ENCODE measurements at regions not wholly inside any gene's neighbourhood (a gene's known extent, or its start where the extent isn't known, plus 50 kb on each side); places are given as distances from the start of the nearest gene placed in this dataset.

GRCh38 chr9:118478752-118479151 lies 774.5 kb downstream of the TLR4 start:
- H3K27ac Mint-ChIP-seq: no peak overlapping the region
- CTCF ChIA-PET: no interaction called here
- ATAC-seq (replicated peaks in 1 of 4): no peak
- H3K27me3 Mint-ChIP-seq: no peaks in the 10 kb centered on the region
- H3K36me3 Mint-ChIP-seq: no peaks in the 10 kb centered on the region
- POLR2A ChIA-PET: no interaction called here
- Histone ChIP-seq H3K4me1 (ENCODE audit: control insufficient read depth in 1 of 2, extremely low read depth in 1 of 2, insufficient read depth in 2 of 2, low read length in 2 of 2) (no peaks in the 10 kb centered on the region), H3K27me3 (replicated peaks in 1 of 2; ENCODE audit: control insufficient read depth in 2 of 2, extremely low read depth in 1 of 2, insufficient read depth in 2 of 2, low read length in 1 of 2) (no peaks in the 10 kb centered on the region), H3K4me3 (ENCODE audit: control insufficient read depth in 1 of 2, extremely low read depth in 1 of 2, low read length in 1 of 2) (no peak overlapping the region), H3K27ac (ENCODE audit: low read length) (no peak overlapping the region), H3K36me3 (ENCODE audit: control insufficient read depth in 2 of 2, extremely low read depth in 1 of 2, insufficient read depth in 1 of 2, low read length in 1 of 2) (no peaks in the 10 kb centered on the region), H3K9me3 (no peaks in the 10 kb centered on the region)
- no peak for DNase-seq
- no peak overlapping the region for H3K4me3 Mint-ChIP-seq
- H3K4me1 Mint-ChIP-seq: no peaks in the 10 kb centered on the region
- no CpG with 5 or more reads among the region's 1 CpG for WGBS (ENCODE audit: insufficient coverage)
- H3K9me3 Mint-ChIP-seq: peaks cover 0 to 9% (median 4%) of the 10 kb centered on the region in 3 donors

- ATAC-seq (replicated peaks in 1 of 4) (no peak), DNase-seq (no peak)
- Histone ChIP-seq H3K36me3 (ENCODE audit: control insufficient read depth in 2 of 2, extremely low read depth in 1 of 2, insufficient read depth in 1 of 2, low read length in 1 of 2) (no peaks in the 10 kb centered on the region), H3K27me3 (replicated peaks in 1 of 2; ENCODE audit: control insufficient read depth in 2 of 2, extremely low read depth in 1 of 2, insufficient read depth in 2 of 2, low read length in 1 of 2) (no peaks in the 10 kb centered on the region), H3K4me1 (ENCODE audit: control insufficient read depth in 1 of 2, extremely low read depth in 1 of 2, insufficient read depth in 2 of 2, low read length in 2 of 2) (no peaks in the 10 kb centered on the region), H3K27ac (ENCODE audit: low read length) (no peak overlapping the region), H3K4me3 (ENCODE audit: control insufficient read depth in 1 of 2, extremely low read depth in 1 of 2, low read length in 1 of 2) (no peak overlapping the region), H3K9me3 (no peaks in the 10 kb centered on the region)
- Mint-ChIP-seq H3K27me3 (no peaks in the 10 kb centered on the region), H3K27ac (no peak overlapping the region), H3K4me3 (no peak overlapping the region), H3K9me3 (peaks cover 5 to 14% (median 9%) of the 10 kb centered on the region in 3 donors), H3K4me1 (no peaks in the 10 kb centered on the region), H3K36me3 (no peaks in the 10 kb centered on the region)
- 86% methylated on average over 1 of the region's 1 CpG for WGBS (ENCODE audit: insufficient coverage)
- ChIA-PET POLR2A (no interaction called here), CTCF (no interaction called here)
These were observed 778.1 kb downstream of the TLR4 start for GRCh38 chr9:118482306-118482705.

GRCh38 chr9:118483677-118484076 lies 779.5 kb downstream of the TLR4 start:
- no peak for ATAC-seq (replicated peaks in 1 of 4)
- ChIA-PET CTCF (no interaction called here), POLR2A (no interaction called here)
- H3K4me1 Mint-ChIP-seq: no peaks in the 10 kb centered on the region
- no CpG with 5 or more reads among the region's 2 CpGs for WGBS (ENCODE audit: insufficient coverage)
- Histone ChIP-seq H3K4me3 (ENCODE audit: control insufficient read depth in 1 of 2, extremely low read depth in 1 of 2, low read length in 1 of 2) (no peak overlapping the region), H3K36me3 (ENCODE audit: control insufficient read depth in 2 of 2, extremely low read depth in 1 of 2, insufficient read depth in 1 of 2, low read length in 1 of 2) (no peaks in the 10 kb centered on the region), H3K9me3 (no peaks in the 10 kb centered on the region), H3K4me1 (ENCODE audit: control insufficient read depth in 1 of 2, extremely low read depth in 1 of 2, insufficient read depth in 2 of 2, low read length in 2 of 2) (no peaks in the 10 kb centered on the region), H3K27ac (ENCODE audit: low read length) (no peak overlapping the region), H3K27me3 (replicated peaks in 1 of 2; ENCODE audit: control insufficient read depth in 2 of 2, extremely low read depth in 1 of 2, insufficient read depth in 2 of 2, low read length in 1 of 2) (no peaks in the 10 kb centered on the region)
- DNase-seq: no peak
- H3K36me3 Mint-ChIP-seq: no peaks in the 10 kb centered on the region
- H3K27ac Mint-ChIP-seq: no peak overlapping the region
- peaks cover 0 to 4% of the 10 kb centered on the region in 2 donors for H3K27me3 Mint-ChIP-seq
- H3K4me3 Mint-ChIP-seq: no peak overlapping the region
- peaks cover 7 to 24% (median 10%) of the 10 kb centered on the region in 3 donors for H3K9me3 Mint-ChIP-seq

GRCh38 chr9:118503236-118503635 lies 799.0 kb downstream of the TLR4 start:
- no peaks in the 10 kb centered on the region for H3K36me3 Mint-ChIP-seq
- H3K4me3 ChIP-seq (ENCODE audit: control insufficient read depth in 1 of 2, extremely low read depth in 1 of 2, low read length in 1 of 2): no peak overlapping the region
- H3K27ac ChIP-seq (ENCODE audit: low read length): no peak overlapping the region
- CTCF ChIA-PET: interaction anchor here in 1 of 2 donors (1.0 kb wide), 1 partner anchor 10 kb away, joined by 3 read pairs; no protein-coding TSS in a partner anchor
- H3K4me3 Mint-ChIP-seq: no peak overlapping the region
- WGBS (ENCODE audit: insufficient coverage): no CpG with 5 or more reads among the region's 1 CpG
- POLR2A ChIA-PET: no interaction called here
- H3K4me1 ChIP-seq (ENCODE audit: control insufficient read depth in 1 of 2, extremely low read depth in 1 of 2, insufficient read depth in 2 of 2, low read length in 2 of 2): no peaks in the 10 kb centered on the region
- H3K9me3 ChIP-seq: no peaks in the 10 kb centered on the region
- no peak overlapping the region for H3K27ac Mint-ChIP-seq
- H3K9me3 Mint-ChIP-seq: peaks cover 10 to 35% (median 24%) of the 10 kb centered on the region in 3 donors
- H3K27me3 Mint-ChIP-seq: peaks cover 0 to 3% of the 10 kb centered on the region in 2 donors
- no peaks in the 10 kb centered on the region for H3K4me1 Mint-ChIP-seq
- no peak for DNase-seq
- no peaks in the 10 kb centered on the region for H3K27me3 ChIP-seq (replicated peaks in 1 of 2; ENCODE audit: control insufficient read depth in 2 of 2, extremely low read depth in 1 of 2, insufficient read depth in 2 of 2, low read length in 1 of 2)
- H3K36me3 ChIP-seq (ENCODE audit: control insufficient read depth in 2 of 2, extremely low read depth in 1 of 2, insufficient read depth in 1 of 2, low read length in 1 of 2): no peaks in the 10 kb centered on the region
- no peak for ATAC-seq (replicated peaks in 1 of 4)

GRCh38 chr9:118510711-118511110 lies 806.5 kb downstream of the TLR4 start:
- ATAC-seq (replicated peaks in 1 of 4) (no peak), DNase-seq (no peak)
- H3K27ac Mint-ChIP-seq: no peak overlapping the region
- H3K36me3 Mint-ChIP-seq: no peaks in the 10 kb centered on the region
- Histone ChIP-seq H3K27me3 (replicated peaks in 1 of 2; ENCODE audit: control insufficient read depth in 2 of 2, extremely low read depth in 1 of 2, insufficient read depth in 2 of 2, low read length in 1 of 2) (no peaks in the 10 kb centered on the region), H3K9me3 (no peaks in the 10 kb centered on the region), H3K36me3 (ENCODE audit: control insufficient read depth in 2 of 2, extremely low read depth in 1 of 2, insufficient read depth in 1 of 2, low read length in 1 of 2) (no peaks in the 10 kb centered on the region), H3K27ac (ENCODE audit: low read length) (no peak overlapping the region), H3K4me1 (ENCODE audit: control insufficient read depth in 1 of 2, extremely low read depth in 1 of 2, insufficient read depth in 2 of 2, low read length in 2 of 2) (no peaks in the 10 kb centered on the region), H3K4me3 (ENCODE audit: control insufficient read depth in 1 of 2, extremely low read depth in 1 of 2, low read length in 1 of 2) (no peak overlapping the region)
- H3K4me3 Mint-ChIP-seq: no peak overlapping the region
- ChIA-PET POLR2A (no interaction called here), CTCF (no interaction called here)
- peaks cover 0 to 14% (median 12%) of the 10 kb centered on the region in 3 donors for H3K9me3 Mint-ChIP-seq
- H3K27me3 Mint-ChIP-seq: no peaks in the 10 kb centered on the region
- no peaks in the 10 kb centered on the region for H3K4me1 Mint-ChIP-seq
- no CpG with 5 or more reads among the region's 4 CpGs for WGBS (ENCODE audit: insufficient coverage)

GRCh38 chr9:118515947-118516346 lies 811.7 kb downstream of the TLR4 start:
- no peak for DNase-seq
- Mint-ChIP-seq H3K27me3 (no peaks in the 10 kb centered on the region), H3K27ac (no peak overlapping the region), H3K9me3 (peaks cover 2 to 9% (median 4%) of the 10 kb centered on the region in 3 donors), H3K36me3 (no peaks in the 10 kb centered on the region), H3K4me1 (no peaks in the 10 kb centered on the region), H3K4me3 (no peak overlapping the region)
- no peaks in the 10 kb centered on the region for H3K27me3 ChIP-seq (replicated peaks in 1 of 2; ENCODE audit: control insufficient read depth in 2 of 2, extremely low read depth in 1 of 2, insufficient read depth in 2 of 2, low read length in 1 of 2)
- ATAC-seq (replicated peaks in 1 of 4): no peak
- no peaks in the 10 kb centered on the region for H3K4me1 ChIP-seq (ENCODE audit: control insufficient read depth in 1 of 2, extremely low read depth in 1 of 2, insufficient read depth in 2 of 2, low read length in 2 of 2)
- H3K9me3 ChIP-seq: no peaks in the 10 kb centered on the region
- CTCF ChIA-PET: no interaction called here
- no peak overlapping the region for H3K27ac ChIP-seq (ENCODE audit: low read length)
- 60% methylated on average over 1 of the region's 5 CpGs for WGBS (ENCODE audit: insufficient coverage)
- H3K36me3 ChIP-seq (ENCODE audit: control insufficient read depth in 2 of 2, extremely low read depth in 1 of 2, insufficient read depth in 1 of 2, low read length in 1 of 2): no peaks in the 10 kb centered on the region
- H3K4me3 ChIP-seq (ENCODE audit: control insufficient read depth in 1 of 2, extremely low read depth in 1 of 2, low read length in 1 of 2): no peak overlapping the region
- POLR2A ChIA-PET: no interaction called here

GRCh38 chr9:118521261-118521660 lies 817.1 kb downstream of the TLR4 start:
- Mint-ChIP-seq H3K36me3 (no peaks in the 10 kb centered on the region), H3K9me3 (peaks cover 0 to 10% (median 2%) of the 10 kb centered on the region in 3 donors), H3K4me3 (no peak overlapping the region), H3K27me3 (no peaks in the 10 kb centered on the region), H3K27ac (no peak overlapping the region), H3K4me1 (no peaks in the 10 kb centered on the region)
- Histone ChIP-seq H3K4me3 (ENCODE audit: control insufficient read depth in 1 of 2, extremely low read depth in 1 of 2, low read length in 1 of 2) (no peak overlapping the region), H3K9me3 (no peaks in the 10 kb centered on the region), H3K27me3 (replicated peaks in 1 of 2; ENCODE audit: control insufficient read depth in 2 of 2, extremely low read depth in 1 of 2, insufficient read depth in 2 of 2, low read length in 1 of 2) (no peaks in the 10 kb centered on the region), H3K36me3 (ENCODE audit: control insufficient read depth in 2 of 2, extremely low read depth in 1 of 2, insufficient read depth in 1 of 2, low read length in 1 of 2) (no peaks in the 10 kb centered on the region), H3K27ac (ENCODE audit: low read length) (no peak overlapping the region), H3K4me1 (ENCODE audit: control insufficient read depth in 1 of 2, extremely low read depth in 1 of 2, insufficient read depth in 2 of 2, low read length in 2 of 2) (no peaks in the 10 kb centered on the region)
- ChIA-PET POLR2A (no interaction called here), CTCF (no interaction called here)
- no peak for ATAC-seq (replicated peaks in 1 of 4)
- 0% methylated on average over 1 of the region's 3 CpGs for WGBS (ENCODE audit: insufficient coverage)
- DNase-seq: no peak

Data from T-cell (primary cell).